ENCODE measurements at regions not wholly inside any gene's neighbourhood (a gene's known extent, or its start where the extent isn't known, plus 50 kb on each side); places are given as distances from the start of the nearest gene placed in this dataset.
"Not testable (repeated sequence)": the region's sequence is repeated elsewhere in the genome, so short reads cannot be mapped to it uniquely, and the experiment has no call there.

DNA sequence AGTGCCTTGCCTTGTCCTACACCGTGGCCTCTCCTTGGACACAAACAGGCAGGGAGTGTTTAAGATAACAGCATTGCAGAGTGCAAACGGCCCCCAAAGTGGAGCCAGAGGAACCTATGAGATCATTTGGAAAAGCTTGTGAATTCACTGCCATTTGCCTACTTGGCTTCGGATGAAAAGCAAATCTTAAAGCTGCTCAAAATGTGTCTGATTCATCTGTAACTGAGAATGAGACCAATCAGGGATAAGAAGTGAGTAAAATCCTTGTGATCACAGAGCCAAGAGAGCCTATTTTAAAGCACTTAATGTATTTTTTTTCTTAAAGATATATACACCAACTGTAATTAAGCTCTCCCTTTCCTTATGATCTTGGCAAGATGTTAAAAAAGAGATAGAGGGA is 65.7 kb upstream of the BACH2 start:
- Histone ChIP-seq H3K79me2 (no peaks in the 10 kb centered on the region), H3K4me3 (no peak overlapping the region), H3K9me2 (replicated peaks; ENCODE audit: insufficient read depth) (no peaks in the 10 kb centered on the region), H3K27ac (no peak overlapping the region), H3K36me3 (replicated peaks; ENCODE audit: insufficient read depth, low read depth) (no peaks in the 10 kb centered on the region), H3K27me3 (no peaks in the 10 kb centered on the region), H3K4me1 (ENCODE audit: insufficient read depth) (no peaks in the 10 kb centered on the region), H4K20me1 (ENCODE audit: insufficient read depth, poor library complexity, severe bottlenecking) (no peaks in the 10 kb centered on the region), H2AFZ (no peak overlapping the region), H3K4me2 (no peak overlapping the region), H3K9me3 (ENCODE audit: low read depth) (no peaks in the 10 kb centered on the region)
- 33% methylated on average over 3 of the region's 3 CpGs for WGBS (ENCODE audit: low lambda C conversion rate, missing lambda C conversion rate)
- DNase-seq (ENCODE audit: low spot score): peak; percentile 16
- TF ChIP-seq EZH2phosphoT487 (IDR thresholded peaks at IDR 0.05; ENCODE audit: low read depth, severe bottlenecking, unreplicated experiment): no peak
- TF ChIP-seq EZH2 (IDR thresholded peaks at IDR 0.05; ENCODE audit: borderline replicate concordance): no peak

- H2AFZ ChIP-seq: no peak overlapping the region
- H3K9me3 ChIP-seq (ENCODE audit: low read depth): no peaks in the 10 kb centered on the region
- no peak overlapping the region for H3K4me3 ChIP-seq
- no peaks in the 10 kb centered on the region for H3K9me2 ChIP-seq (replicated peaks; ENCODE audit: insufficient read depth)
- H4K20me1 ChIP-seq (ENCODE audit: insufficient read depth, poor library complexity, severe bottlenecking): no peaks in the 10 kb centered on the region
- WGBS (ENCODE audit: low lambda C conversion rate, missing lambda C conversion rate): 89% methylated on average over 4 of the region's 4 CpGs
- no peaks in the 10 kb centered on the region for H3K4me1 ChIP-seq (ENCODE audit: insufficient read depth)
- TF ChIP-seq EZH2phosphoT487 (IDR thresholded peaks at IDR 0.05; ENCODE audit: low read depth, severe bottlenecking, unreplicated experiment) (no peak), EZH2 (IDR thresholded peaks at IDR 0.05; ENCODE audit: borderline replicate concordance) (no peak)
- TF ChIP-seq, protein P1, sequence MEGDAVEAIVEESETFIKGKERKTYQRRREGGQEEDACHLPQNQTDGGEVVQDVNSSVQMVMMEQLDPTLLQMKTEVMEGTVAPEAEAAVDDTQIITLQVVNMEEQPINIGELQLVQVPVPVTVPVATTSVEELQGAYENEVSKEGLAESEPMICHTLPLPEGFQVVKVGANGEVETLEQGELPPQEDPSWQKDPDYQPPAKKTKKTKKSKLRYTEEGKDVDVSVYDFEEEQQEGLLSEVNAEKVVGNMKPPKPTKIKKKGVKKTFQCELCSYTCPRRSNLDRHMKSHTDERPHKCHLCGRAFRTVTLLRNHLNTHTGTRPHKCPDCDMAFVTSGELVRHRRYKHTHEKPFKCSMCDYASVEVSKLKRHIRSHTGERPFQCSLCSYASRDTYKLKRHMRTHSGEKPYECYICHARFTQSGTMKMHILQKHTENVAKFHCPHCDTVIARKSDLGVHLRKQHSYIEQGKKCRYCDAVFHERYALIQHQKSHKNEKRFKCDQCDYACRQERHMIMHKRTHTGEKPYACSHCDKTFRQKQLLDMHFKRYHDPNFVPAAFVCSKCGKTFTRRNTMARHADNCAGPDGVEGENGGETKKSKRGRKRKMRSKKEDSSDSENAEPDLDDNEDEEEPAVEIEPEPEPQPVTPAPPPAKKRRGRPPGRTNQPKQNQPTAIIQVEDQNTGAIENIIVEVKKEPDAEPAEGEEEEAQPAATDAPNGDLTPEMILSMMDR (IDR thresholded peaks at IDR 0.05; ENCODE audit: poor library complexity): no peak
- no peaks in the 10 kb centered on the region for H3K36me3 ChIP-seq (replicated peaks; ENCODE audit: insufficient read depth, low read depth)
- H3K27ac ChIP-seq: no peak overlapping the region
- H3K79me2 ChIP-seq: no peaks in the 10 kb centered on the region
- no peaks in the 10 kb centered on the region for H3K27me3 ChIP-seq
- DNase-seq (ENCODE audit: low spot score): no peak
- no peak overlapping the region for H3K4me2 ChIP-seq
These were observed 64.5 kb upstream of the BACH2 start for GRCh38 chr6:90361174-90361573.

DNA sequence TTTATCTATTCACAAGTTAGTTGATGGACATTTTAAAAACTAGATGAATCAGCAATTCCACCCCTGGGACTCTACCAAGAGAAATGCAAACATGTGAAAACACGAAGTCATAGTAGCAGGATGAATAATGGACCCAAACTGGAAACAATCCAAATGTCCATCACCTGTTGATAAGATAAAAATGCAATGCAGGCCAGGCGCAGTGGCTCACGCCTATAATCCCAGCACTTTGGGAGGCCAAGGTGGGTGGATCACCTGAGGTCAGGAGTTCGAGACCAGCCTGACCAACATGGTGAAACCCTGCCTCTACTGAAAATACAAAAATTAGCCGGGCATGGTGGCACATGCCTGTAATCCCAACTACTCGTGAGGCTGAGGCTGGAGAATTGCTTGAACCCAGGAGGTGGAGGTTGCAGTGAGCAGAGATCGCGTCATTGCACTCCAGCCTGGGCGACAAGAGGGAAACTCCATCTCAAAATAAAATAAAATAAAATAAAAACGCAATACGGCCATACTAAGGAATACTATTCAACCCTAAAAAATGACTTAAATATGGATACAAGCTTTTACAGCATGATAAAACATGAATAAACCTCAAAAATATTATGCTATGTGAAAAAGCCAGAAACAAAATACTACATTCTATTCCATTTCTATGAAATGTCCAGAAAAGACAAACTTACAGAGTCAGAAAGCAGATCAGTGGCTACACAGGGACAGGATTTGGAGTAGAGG is 61.6 kb upstream of the BACH2 start:
- not testable (repeated sequence) for H3K4me3 ChIP-seq; H3K4me2 ChIP-seq; H3K36me3 ChIP-seq (replicated peaks; ENCODE audit: insufficient read depth, low read depth); H3K4me1 ChIP-seq (ENCODE audit: insufficient read depth); H3K27ac ChIP-seq; H2AFZ ChIP-seq; H3K27me3 ChIP-seq; H3K9me3 ChIP-seq (ENCODE audit: low read depth); DNase-seq (ENCODE audit: low spot score); H3K9me2 ChIP-seq (replicated peaks; ENCODE audit: insufficient read depth); H4K20me1 ChIP-seq (ENCODE audit: insufficient read depth, poor library complexity, severe bottlenecking); H3K79me2 ChIP-seq
- WGBS (ENCODE audit: low lambda C conversion rate, missing lambda C conversion rate): 87% methylated on average over 11 of the region's 11 CpGs

DNA sequence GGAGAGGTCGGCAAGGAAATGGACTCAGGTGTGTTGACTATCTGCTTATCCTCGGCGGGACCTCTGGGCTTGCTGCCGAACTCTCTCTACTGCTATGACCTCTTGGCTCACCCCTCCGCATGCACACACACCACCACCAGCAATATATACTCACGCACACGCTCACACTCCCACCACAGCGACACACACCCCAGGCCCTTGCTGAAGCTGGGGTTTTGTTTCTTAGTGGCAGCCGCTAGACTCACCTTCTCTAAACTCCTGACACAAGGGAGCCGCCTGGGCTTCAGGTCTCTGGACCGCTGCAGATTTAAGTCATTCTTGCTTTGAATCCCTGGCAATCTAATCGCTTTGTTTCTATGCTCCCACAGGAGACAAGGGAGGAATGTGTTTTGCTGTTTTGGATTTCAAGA is 59.4 kb upstream of the BACH2 start:
- no peaks in the 10 kb centered on the region for H4K20me1 ChIP-seq (ENCODE audit: insufficient read depth, poor library complexity, severe bottlenecking)
- no peak overlapping the region for H2AFZ ChIP-seq
- DNase-seq (ENCODE audit: low spot score): no peak
- TF ChIP-seq, protein P1 (IDR thresholded peaks at IDR 0.05; ENCODE audit: poor library complexity): no peak
- TF ChIP-seq EZH2phosphoT487 (IDR thresholded peaks at IDR 0.05; ENCODE audit: low read depth, severe bottlenecking, unreplicated experiment) (no peak), EZH2 (IDR thresholded peaks at IDR 0.05; ENCODE audit: borderline replicate concordance) (no peak)
- peaks cover 8% of the 10 kb centered on the region for H3K27me3 ChIP-seq
- no peak overlapping the region for H3K4me3 ChIP-seq
- H3K4me1 ChIP-seq (ENCODE audit: insufficient read depth): no peaks in the 10 kb centered on the region
- no peaks in the 10 kb centered on the region for H3K9me2 ChIP-seq (replicated peaks; ENCODE audit: insufficient read depth)
- no peaks in the 10 kb centered on the region for H3K9me3 ChIP-seq (ENCODE audit: low read depth)
- H3K36me3 ChIP-seq (replicated peaks; ENCODE audit: insufficient read depth, low read depth): no peaks in the 10 kb centered on the region
- no peaks in the 10 kb centered on the region for H3K79me2 ChIP-seq
- H3K4me2 ChIP-seq: no peak overlapping the region
- 74% methylated on average over 12 of the region's 12 CpGs for WGBS (ENCODE audit: low lambda C conversion rate, missing lambda C conversion rate)
- H3K27ac ChIP-seq: no peak overlapping the region

Measured in hepatocyte (in vitro differentiated cells).